NCI-H226 (cell line): ENCODE measurements at regions not wholly inside any gene's neighbourhood (a gene's known extent, or its start where the extent isn't known, plus 50 kb on each side); places are given as distances from the start of the nearest gene placed in this dataset.
A peak's percentile ranks its signal among the peaks of the same experiment; 100 is the strongest.
"Not testable (repeated sequence)": the region's sequence is repeated elsewhere in the genome, so short reads cannot be mapped to it uniquely, and the experiment has no call there.

Experiments used
- DNase-seq: peaks from one replicate; pipeline ENCODE4 v3.0.0-alpha.2; 2015

- DNase-seq, result no peak
Measured at GRCh38 chr3:158882445-158882844, 80.6 kb downstream of the MFSD1 start.

- no peak for DNase-seq
Measured at GRCh38 chr3:158896729-158897128, 94.9 kb downstream of the MFSD1 start.

- DNase-seq, result no peak
Measured at GRCh38 chr3:158906749-158907148, 104.9 kb downstream of the MFSD1 start.

- no peak for DNase-seq
Measured at GRCh38 chr3:158908187-158908734, 106.4 kb downstream of the MFSD1 start.

- peak; percentile 34 for DNase-seq
Measured at GRCh38 chr3:158909870-158910269, 108.0 kb downstream of the MFSD1 start.

- no peak for DNase-seq
Measured at GRCh38 chr3:158911586-158911985, 109.7 kb downstream of the MFSD1 start.

- DNase-seq, result no peak
Measured at GRCh38 chr3:158912188-158912587, 110.3 kb downstream of the MFSD1 start.

GRCh38 chr3:158912621-158913020 is 110.8 kb downstream of the MFSD1 start:
- no peak for DNase-seq

GRCh38 chr3:158916111-158916510 is 114.3 kb downstream of the MFSD1 start:
- no peak for DNase-seq

GRCh38 chr3:158918008-158918407 is 116.2 kb downstream of the MFSD1 start:
- DNase-seq, result peak; percentile 54

GRCh38 chr3:158918451-158918850 is 116.6 kb downstream of the MFSD1 start:
- no peak for DNase-seq

GRCh38 chr3:158920371-158920770 is 118.5 kb downstream of the MFSD1 start:
- peak; percentile 12 for DNase-seq

- DNase-seq, result no peak
Measured at GRCh38 chr3:158925021-158925420, 123.2 kb downstream of the MFSD1 start.

GRCh38 chr3:158925828-158926494 is 124.1 kb downstream of the MFSD1 start:
- DNase-seq, result no peak

GRCh38 chr3:158935846-158936245 is 134.0 kb downstream of the MFSD1 start:
- peak; percentile 10 for DNase-seq

- DNase-seq, result no peak
Measured at GRCh38 chr3:158936530-158937113, 134.8 kb downstream of the MFSD1 start.

- no peak for DNase-seq
Measured at GRCh38 chr3:158950178-158950901, 148.5 kb downstream of the MFSD1 start.

GRCh38 chr3:158953131-158953530 is 151.3 kb downstream of the MFSD1 start:
- no peak for DNase-seq

GRCh38 chr3:158954420-158954819 is 152.6 kb downstream of the MFSD1 start:
- no peak for DNase-seq

- not testable (repeated sequence) for DNase-seq
Measured at GRCh38 chr3:158957777-158958176, 155.9 kb downstream of the MFSD1 start.

GRCh38 chr3:158958873-158959272 is 157.0 kb downstream of the MFSD1 start:
- DNase-seq, result no peak

GRCh38 chr3:158961471-158961870 is 159.6 kb downstream of the MFSD1 start:
- no peak for DNase-seq

- DNase-seq, result no peak
Measured at GRCh38 chr3:158961911-158962310, 160.1 kb downstream of the MFSD1 start.

GRCh38 chr3:158970006-158970405 is 168.2 kb downstream of the MFSD1 start:
- no peak for DNase-seq
